PFSK-1 (cell line): ENCODE measurements at regions not wholly inside any gene's neighbourhood (a gene's known extent, or its start where the extent isn't known, plus 50 kb on each side); places are given as distances from the start of the nearest gene placed in this dataset.

ENCODE experiments used
- FOXP2 ChIP-seq: optimal IDR thresholded peaks from 2 replicates; pipeline ENCODE3; 2011; ENCODE audit warnings: borderline replicate concordance, control low read depth, inconsistent platforms; ENCODE audit not compliant: insufficient read depth; ENCODE audit errors: extremely low read length, extremely low read depth
- POLR2AphosphoS5 ChIP-seq: IDR thresholded peaks from 2 replicates; pipeline ENCODE4 v1.6.1; 2012; ENCODE audit warnings: low read depth, mild to moderate bottlenecking, control low read depth, low read length, moderate library complexity
- REST ChIP-seq, 2 experiments: IDR thresholded peaks; 2 replicates each; pipeline versions ENCODE4 v1.6.1 to v1.8.0; 2011 to 2012; ENCODE audit warnings: low read depth in 2 of 2, low read length in 2 of 2, control low read depth in 1 of 2, inconsistent platforms in 1 of 2, mild to moderate bottlenecking in 1 of 2, moderate library complexity in 1 of 2; ENCODE audit not compliant: insufficient read depth in 1 of 2
- SIN3A ChIP-seq: IDR thresholded peaks from 2 replicates; pipeline ENCODE4 v1.6.1; 2012; ENCODE audit warnings: mild to moderate bottlenecking, low read length, moderate library complexity, borderline replicate concordance; ENCODE audit not compliant: insufficient read depth

GRCh38 chr2:58842501-58843155, 601.5 kb upstream of the FANCL start:
- no peak for TF ChIP-seq POLR2AphosphoS5
- TF ChIP-seq FOXP2: no peak
- no peak for TF ChIP-seq REST (IDR thresholded peaks at IDR 0.05; ENCODE audit: insufficient read depth in 1 of 2, low read depth in 2 of 2, low read length in 2 of 2)
- TF ChIP-seq SIN3A: no peak
